ENCODE measurements at regions not wholly inside any gene's neighbourhood (a gene's known extent, or its start where the extent isn't known, plus 50 kb on each side); places are given as distances from the start of the nearest gene placed in this dataset.

- Histone ChIP-seq H3K27me3 (no peaks in the 10 kb centered on the region), H3K4me3 (no peak overlapping the region), H3K36me3 (replicated peaks in 1 of 2; ENCODE audit: insufficient read depth in 1 of 2, low read depth in 2 of 2) (no peaks in the 10 kb centered on the region), H3K9me3 (no peaks in the 10 kb centered on the region), H3K4me1 (peaks cover 24% of the 10 kb centered on the region), H3K27ac (no peak overlapping the region)
- ATAC-seq = no peak
- no peak for DNase-seq
- 81 to 100% methylated on average over 2 of the region's 2 CpGs for WGBS, 2 donors
- intact Hi-C loops (cut with DNase I) = no loop called here
- TF ChIP-seq POLR2A (IDR thresholded peaks at IDR 0.05) (no peak), CTCF (IDR thresholded peaks at IDR 0.05) (no peak)
Measured at GRCh38 chr15:62832231-62832630, 210.3 kb upstream of the TPM1 start.

DNA sequence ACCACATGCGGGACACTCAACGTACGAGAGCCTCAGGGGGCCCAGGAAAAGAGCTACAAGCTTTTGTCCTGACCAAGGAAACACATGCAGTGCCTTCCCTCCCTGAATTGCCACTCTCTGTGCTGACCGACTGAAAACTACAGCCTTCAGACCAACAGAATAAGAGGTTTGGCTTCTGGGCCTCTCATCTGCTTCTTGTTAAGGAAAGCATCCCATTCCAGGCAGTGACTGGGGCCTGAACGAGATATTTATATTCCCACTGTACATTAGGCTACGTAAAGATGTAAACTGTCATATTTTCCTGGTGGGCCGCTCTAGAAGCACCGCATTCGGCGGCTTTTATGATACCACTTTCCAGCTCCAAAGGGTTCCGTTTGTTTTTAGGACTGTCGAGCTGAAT, 208.9 kb upstream of the TPM1 start:
- intact Hi-C loops (cut with DNase I) = no loop called here
- no peak overlapping the region for H3K27ac ChIP-seq
- H3K36me3 ChIP-seq (replicated peaks in 1 of 2; ENCODE audit: insufficient read depth in 1 of 2, low read depth in 2 of 2) = no peaks in the 10 kb centered on the region

GRCh38 chr15:62834686-62835329, 207.7 kb upstream of the TPM1 start:
- intact Hi-C loops (cut with DNase I) = no loop called here
- Histone ChIP-seq H3K9me3 (no peaks in the 10 kb centered on the region), H3K4me3 (no peak overlapping the region), H3K27me3 (no peaks in the 10 kb centered on the region), H3K4me1 (peaks cover 15% of the 10 kb centered on the region), H3K27ac (peak overlapping the region in 2 of 4 donors; percentile 65 to 73), H3K36me3 (replicated peaks in 1 of 2; ENCODE audit: insufficient read depth in 1 of 2, low read depth in 2 of 2) (no peaks in the 10 kb centered on the region)
- peak; percentile 66 for ATAC-seq
- DNase-seq = no peak
- WGBS, 2 donors = 73 to 83% methylated on average over 7 of the region's 7 CpGs
- TF ChIP-seq CTCF (IDR thresholded peaks at IDR 0.05) (no peak), POLR2A (IDR thresholded peaks at IDR 0.05) (no peak)

More for the DNA sequence above, 208.9 kb upstream of the TPM1 start:
- Histone ChIP-seq H3K27me3 (no peaks in the 10 kb centered on the region), H3K9me3 (no peaks in the 10 kb centered on the region), H3K4me1 (peaks cover 15% of the 10 kb centered on the region), H3K4me3 (no peak overlapping the region)
- 85 to 92% methylated on average over 10 to 12 of the region's 12 CpGs for WGBS, 2 donors
- ATAC-seq (no peak), DNase-seq (no peak)
- no peak for TF ChIP-seq CTCF (IDR thresholded peaks at IDR 0.05)
- TF ChIP-seq POLR2A (IDR thresholded peaks at IDR 0.05) = no peak

DNA sequence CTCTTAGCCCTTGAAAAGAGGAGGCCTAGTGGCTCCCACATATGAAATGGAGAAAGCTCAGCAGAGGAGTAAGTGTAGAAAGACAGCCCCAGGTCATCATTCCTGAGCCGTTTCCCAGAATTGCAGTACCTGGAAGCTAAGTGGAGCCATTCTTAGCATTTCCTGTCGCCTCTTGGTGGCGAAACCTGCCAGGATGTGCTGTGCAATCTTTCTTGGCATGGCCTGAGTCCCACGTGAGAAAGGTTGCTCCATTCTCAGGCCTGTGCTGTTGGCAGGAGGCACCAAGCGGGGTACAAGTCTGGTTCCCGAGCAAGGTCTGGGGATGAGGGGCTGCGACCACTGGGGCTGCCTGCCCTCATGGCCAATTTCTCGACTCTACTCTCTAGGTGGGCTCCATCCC, 207.2 kb upstream of the TPM1 start:
- Histone ChIP-seq H3K4me3 (no peak overlapping the region), H3K27ac (peak overlapping the region in 2 of 4 donors; percentile 65 to 73), H3K36me3 (replicated peaks in 1 of 2; ENCODE audit: insufficient read depth in 1 of 2, low read depth in 2 of 2) (no peaks in the 10 kb centered on the region), H3K4me1 (peaks cover 15% of the 10 kb centered on the region), H3K9me3 (no peaks in the 10 kb centered on the region), H3K27me3 (no peaks in the 10 kb centered on the region)
- ATAC-seq = peak; percentile 97
- TF ChIP-seq CTCF (IDR thresholded peaks at IDR 0.05) = peak in 4 of 7 experiments; percentile 39 to 56 (median 48)
- TF ChIP-seq POLR2A (IDR thresholded peaks at IDR 0.05) = peak in 2 of 3 donors; percentile 26 to 30
- intact Hi-C loops (cut with DNase I) = no loop called here
- WGBS, 2 donors = 48 to 51% methylated on average over 4 to 8 of the region's 8 CpGs
- peak; percentile 81 to 88 (median 86) for DNase-seq

GRCh38 chr15:62835762-62836161, 206.8 kb upstream of the TPM1 start:
- no peak for TF ChIP-seq CTCF (IDR thresholded peaks at IDR 0.05)
- TF ChIP-seq POLR2A (IDR thresholded peaks at IDR 0.05) = no peak
- no peaks in the 10 kb centered on the region for H3K27me3 ChIP-seq
- peaks cover 15% of the 10 kb centered on the region for H3K4me1 ChIP-seq
- ATAC-seq = no peak
- WGBS, 2 donors = 94 to 97% methylated on average over 15 to 16 of the region's 16 CpGs
- no peaks in the 10 kb centered on the region for H3K9me3 ChIP-seq
- no peaks in the 10 kb centered on the region for H3K36me3 ChIP-seq (replicated peaks in 1 of 2; ENCODE audit: insufficient read depth in 1 of 2, low read depth in 2 of 2)
- DNase-seq = no peak
- peak overlapping the region in 2 of 4 donors; percentile 65 to 73 for H3K27ac ChIP-seq
- no peak overlapping the region for H3K4me3 ChIP-seq
- intact Hi-C loops (cut with DNase I) = no loop called here

Data from body of pancreas (tissue), 4 donors.